ENCODE measurements at regions not wholly inside any gene's neighbourhood (a gene's known extent, or its start where the extent isn't known, plus 50 kb on each side); places are given as distances from the start of the nearest gene placed in this dataset.

GRCh38 chr12:42868291-42868690 lies 278.7 kb upstream of the PRICKLE1 start:
- no peak for TF ChIP-seq ZNF747 (tag by site-specific recombination; IDR thresholded peaks at IDR 0.05)
- no peak for TF ChIP-seq CTCF (tag by site-specific recombination; IDR thresholded peaks at IDR 0.05)
- TF ChIP-seq ZNF280C (tag by site-specific recombination; IDR thresholded peaks at IDR 0.05) = no peak
- no peak for TF ChIP-seq HOXC10 (CRISPR knock-in tag; IDR thresholded peaks at IDR 0.05)
- TF ChIP-seq ZBTB20 (tag by site-specific recombination; IDR thresholded peaks at IDR 0.05) = no peak
